H9 (cell line): ENCODE measurements at regions not wholly inside any gene's neighbourhood (a gene's known extent, or its start where the extent isn't known, plus 50 kb on each side); places are given as distances from the start of the nearest gene placed in this dataset.
A peak's percentile ranks its signal among the peaks of the same experiment; 100 is the strongest.

Experiments used
- DNase-seq: peaks from one replicate; pipeline ENCODE4 v3.0.0-alpha.2; 2017
- H2AFZ ChIP-seq: one replicate; pipeline ENCODE4 v1.6.1; 2013; ENCODE audit warnings: mild to moderate bottlenecking, low read length, control low read depth, moderate library complexity
- H2AK5ac ChIP-seq: 2 replicates; pipeline ENCODE4 v1.6.1; 2013; ENCODE audit warnings: low read length, control low read depth, mixed read lengths; ENCODE audit not compliant: insufficient read length
- H2BK120ac ChIP-seq: one replicate; pipeline ENCODE4 v1.6.1; 2013; ENCODE audit warnings: low read depth, mild to moderate bottlenecking, low read length, control low read depth, inconsistent platforms; ENCODE audit not compliant: poor library complexity, severe bottlenecking
- H2BK12ac ChIP-seq: 2 replicates; pipeline ENCODE4 v1.6.1; 2013; ENCODE audit warnings: low read length, control low read depth, mixed read lengths, low read depth; ENCODE audit not compliant: insufficient read length
- H2BK15ac ChIP-seq: 2 replicates; pipeline ENCODE4 v1.6.1; 2013; ENCODE audit warnings: low read depth, low read length, control low read depth
- H2BK20ac ChIP-seq: one replicate; pipeline ENCODE4 v1.6.1; 2013; ENCODE audit warnings: low read depth, mild to moderate bottlenecking, low read length, control low read depth, inconsistent platforms; ENCODE audit not compliant: poor library complexity, severe bottlenecking
- H2BK5ac ChIP-seq: 2 replicates; pipeline ENCODE4 v1.6.1; 2013; ENCODE audit warnings: low read length, control low read depth, mixed read lengths; ENCODE audit not compliant: insufficient read length
- H3K14ac ChIP-seq: 2 replicates; pipeline ENCODE4 v1.6.1; 2013; ENCODE audit warnings: low read length, control low read depth; ENCODE audit not compliant: insufficient read depth
- H3K18ac ChIP-seq: 2 replicates; pipeline ENCODE4 v1.6.1; 2013; ENCODE audit warnings: low read depth, mild to moderate bottlenecking, mixed read lengths, low read length, control low read depth; ENCODE audit not compliant: insufficient read length
- H3K23ac ChIP-seq: 2 replicates; pipeline ENCODE4 v1.6.1; 2013; ENCODE audit warnings: low read length, control low read depth, mixed read lengths, low read depth; ENCODE audit not compliant: insufficient read length
- H3K23me2 ChIP-seq: 2 replicates; pipeline ENCODE4 v1.6.1; 2013; ENCODE audit warnings: low read depth, mild to moderate bottlenecking, mixed read lengths, low read length, control low read depth; ENCODE audit not compliant: insufficient read length, poor library complexity, severe bottlenecking
- H3K27ac ChIP-seq: 2 replicates; pipeline ENCODE4 v1.5.1; 2013; ENCODE audit warnings: low read length, control low read depth, mixed read lengths, low read depth; ENCODE audit not compliant: insufficient read length
- H3K27me3 ChIP-seq: 2 replicates; pipeline ENCODE4 v1.6.1; 2013; ENCODE audit warnings: low read length, control low read depth, inconsistent platforms; ENCODE audit not compliant: insufficient read depth
- H3K4ac ChIP-seq: 2 replicates; pipeline ENCODE4 v1.6.1; 2013; ENCODE audit warnings: low read depth, mild to moderate bottlenecking, control low read depth, inconsistent platforms, low read length, moderate library complexity
- H3K4me1 ChIP-seq: 2 replicates; pipeline ENCODE4 v1.6.1; 2013; ENCODE audit warnings: low read length, control low read depth, inconsistent platforms; ENCODE audit not compliant: insufficient read depth
- H3K4me2 ChIP-seq: 2 replicates; pipeline ENCODE4 v1.6.1; 2013; ENCODE audit warnings: low read length, control low read depth, mixed read lengths; ENCODE audit not compliant: insufficient read length, insufficient read depth
- H3K56ac ChIP-seq: 2 replicates; pipeline ENCODE4 v1.6.1; 2013; ENCODE audit warnings: low read depth, mild to moderate bottlenecking, mixed read lengths, low read length, control low read depth; ENCODE audit not compliant: insufficient read length
- H3K79me1 ChIP-seq: 2 replicates; pipeline ENCODE4 v1.6.1; 2013; ENCODE audit warnings: low read depth, mild to moderate bottlenecking, moderate library complexity, low read length, control low read depth, inconsistent platforms; ENCODE audit not compliant: insufficient read depth, poor library complexity, severe bottlenecking
- H3K79me2 ChIP-seq: 2 replicates; pipeline ENCODE4 v1.6.1; 2013; ENCODE audit warnings: low read length, control low read depth, inconsistent platforms; ENCODE audit not compliant: insufficient read depth
- H3K9ac ChIP-seq: 2 replicates; pipeline ENCODE4 v1.6.1; 2013; ENCODE audit warnings: low read length, control low read depth, mixed read lengths; ENCODE audit not compliant: insufficient read length; ENCODE audit errors: extremely low read depth
- H3K9me3 ChIP-seq: one replicate; pipeline ENCODE4 v1.6.1; 2013; ENCODE audit warnings: low read depth, low read length, inconsistent platforms; ENCODE audit not compliant: control insufficient read depth
- H3T11ph ChIP-seq: one replicate; pipeline ENCODE4 v1.6.1; 2013; ENCODE audit warnings: mild to moderate bottlenecking, low read length, control low read depth, inconsistent platforms
- H4K20me1 ChIP-seq: one replicate; pipeline ENCODE4 v1.6.1; 2013; ENCODE audit not compliant: control insufficient read depth, insufficient read length, insufficient read depth
- H4K5ac ChIP-seq: 2 replicates; pipeline ENCODE4 v1.6.1; 2013; ENCODE audit warnings: low read depth, mild to moderate bottlenecking, mixed read lengths, low read length, control low read depth; ENCODE audit not compliant: insufficient read length
- H4K8ac ChIP-seq: replicated peaks from 2 replicates; pipeline ENCODE4 v1.6.1; 2013; ENCODE audit warnings: low read length, control low read depth, mixed read lengths, low read depth; ENCODE audit not compliant: insufficient read length
- H4K91ac ChIP-seq: 2 replicates; pipeline ENCODE4 v1.6.1; 2013; ENCODE audit warnings: low read depth, mild to moderate bottlenecking, moderate library complexity, mixed read lengths, low read length, control low read depth; ENCODE audit not compliant: insufficient read length
- H3K27ac Mint-ChIP-seq, 3 experiments: 2 replicates in 2 of 3; 3 replicates in 1 of 3; pipeline ENCODE4 v1.8.0; 2020 to 2021; ENCODE audit warnings: mixed read lengths in 3 of 3, mild to moderate bottlenecking in 1 of 3, moderate library complexity in 1 of 3
- H3K27me3 Mint-ChIP-seq: 2 replicates; pipeline ENCODE4 v1.8.0; 2021; ENCODE audit warnings: low read depth, mild to moderate bottlenecking, moderate library complexity, mixed read lengths
- H3K36me3 Mint-ChIP-seq, 3 experiments: 2 replicates in 2 of 3; 3 replicates in 1 of 3; pipeline ENCODE4 v1.8.0; 2020 to 2021; ENCODE audit warnings: low read depth in 3 of 3, mixed read lengths in 3 of 3; ENCODE audit not compliant: insufficient read depth in 1 of 3
- H3K4me1 Mint-ChIP-seq, 2 experiments: 2 replicates each; pipeline ENCODE4 v1.8.0; 2020; ENCODE audit warnings: mixed read lengths in 2 of 2
- H3K4me3 Mint-ChIP-seq, 2 experiments: 2 replicates in 1 of 2; 3 replicates in 1 of 2; pipeline ENCODE4 v1.8.0; 2020 to 2021; ENCODE audit warnings: mild to moderate bottlenecking in 2 of 2, mixed read lengths in 2 of 2, moderate library complexity in 1 of 2
- H3K9me3 Mint-ChIP-seq, 2 experiments: 2 replicates in 1 of 2; 3 replicates in 1 of 2; pipeline ENCODE4 v1.8.0; 2020; ENCODE audit warnings: mild to moderate bottlenecking in 2 of 2, mixed read lengths in 2 of 2, moderate library complexity in 1 of 2
- WGBS: extraction: QIAGEN DNeasy Blood & Tissue Kit; methylation state at CpG from one replicate; pipeline ENCODE4 v1.1.7; 2013; ENCODE audit warnings: missing lambda C conversion rate, low lambda C conversion rate, mixed read lengths; ENCODE audit not compliant: insufficient read length; ENCODE audit errors: extremely low coverage; 5-methylcytosine and 5-hydroxymethylcytosine counted together
- TF ChIP-seq, protein P1 (sequence below): fragments of 200-600 bp; sonication (generic); conservative IDR thresholded peaks from 3 replicates; pipeline ENCODE4 v1.8.0; 2021; ENCODE audit warnings: antibody characterized with exemption, mild to moderate bottlenecking

DNA sequence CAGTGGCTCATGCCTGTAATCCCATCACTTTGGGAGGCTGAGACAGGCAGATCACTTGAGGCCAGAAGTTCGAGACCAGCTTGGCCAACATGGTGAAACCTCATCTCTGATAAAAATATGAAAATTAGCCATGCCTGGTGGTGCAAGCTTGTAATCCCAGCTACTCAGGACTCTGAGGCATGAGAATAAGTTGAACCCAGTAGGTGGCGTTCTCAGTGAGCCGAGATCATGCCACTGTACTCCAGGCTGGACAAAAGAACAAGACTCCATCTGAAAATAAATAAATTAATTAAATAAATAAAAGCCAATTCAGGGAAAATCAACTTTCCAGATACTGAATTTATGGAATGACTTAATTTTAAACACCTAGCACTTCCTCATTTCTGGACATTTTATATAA, 1722.1 kb downstream of the MAT2B start:
- DNase-seq, result no peak
- no peaks in the 10 kb centered on the region for H3K27me3 ChIP-seq
- TF ChIP-seq, protein P1, sequence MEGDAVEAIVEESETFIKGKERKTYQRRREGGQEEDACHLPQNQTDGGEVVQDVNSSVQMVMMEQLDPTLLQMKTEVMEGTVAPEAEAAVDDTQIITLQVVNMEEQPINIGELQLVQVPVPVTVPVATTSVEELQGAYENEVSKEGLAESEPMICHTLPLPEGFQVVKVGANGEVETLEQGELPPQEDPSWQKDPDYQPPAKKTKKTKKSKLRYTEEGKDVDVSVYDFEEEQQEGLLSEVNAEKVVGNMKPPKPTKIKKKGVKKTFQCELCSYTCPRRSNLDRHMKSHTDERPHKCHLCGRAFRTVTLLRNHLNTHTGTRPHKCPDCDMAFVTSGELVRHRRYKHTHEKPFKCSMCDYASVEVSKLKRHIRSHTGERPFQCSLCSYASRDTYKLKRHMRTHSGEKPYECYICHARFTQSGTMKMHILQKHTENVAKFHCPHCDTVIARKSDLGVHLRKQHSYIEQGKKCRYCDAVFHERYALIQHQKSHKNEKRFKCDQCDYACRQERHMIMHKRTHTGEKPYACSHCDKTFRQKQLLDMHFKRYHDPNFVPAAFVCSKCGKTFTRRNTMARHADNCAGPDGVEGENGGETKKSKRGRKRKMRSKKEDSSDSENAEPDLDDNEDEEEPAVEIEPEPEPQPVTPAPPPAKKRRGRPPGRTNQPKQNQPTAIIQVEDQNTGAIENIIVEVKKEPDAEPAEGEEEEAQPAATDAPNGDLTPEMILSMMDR, result peak; percentile 33; the same call in 1 of the 3 replicates
- no peaks in the 10 kb centered on the region for H3K27me3 Mint-ChIP-seq
- H3K4me1 ChIP-seq, result peaks cover 2% of the 10 kb centered on the region; the same call in 1 of the 2 replicates
- peaks cover 42 to 43% of the 10 kb centered on the region in 2 experiments for H3K4me1 Mint-ChIP-seq
- no CpG with 5 or more reads among the region's 3 CpGs for WGBS
- H3K18ac ChIP-seq, result no peak overlapping the region
- no peak overlapping the region for H3T11ph ChIP-seq
- H2AFZ ChIP-seq, result no peak overlapping the region
- H2BK15ac ChIP-seq, result no peak overlapping the region
- no peaks in the 10 kb centered on the region for H3K9me3 Mint-ChIP-seq
- no peaks in the 10 kb centered on the region for H3K9me3 ChIP-seq
- no peak overlapping the region for H3K27ac Mint-ChIP-seq
- H3K79me1 ChIP-seq, result no peaks in the 10 kb centered on the region
- H2AK5ac ChIP-seq, result no peak overlapping the region
- H3K23me2 ChIP-seq, result no peaks in the 10 kb centered on the region
- no peak overlapping the region for H3K56ac ChIP-seq
- H2BK20ac ChIP-seq, result no peak overlapping the region
- H3K4me2 ChIP-seq, result no peak overlapping the region
- no peaks in the 10 kb centered on the region for H3K36me3 Mint-ChIP-seq
- no peak overlapping the region for H3K27ac ChIP-seq
- H2BK120ac ChIP-seq, result no peak overlapping the region
- H4K91ac ChIP-seq, result no peak overlapping the region
- no peaks in the 10 kb centered on the region for H3K79me2 ChIP-seq
- H2BK12ac ChIP-seq, result no peak overlapping the region
- H3K4me3 Mint-ChIP-seq, result no peak overlapping the region
- H3K23ac ChIP-seq, result no peak overlapping the region
- H4K20me1 ChIP-seq, result no peaks in the 10 kb centered on the region
- no peak overlapping the region for H3K4ac ChIP-seq
- no peak overlapping the region for H2BK5ac ChIP-seq
- no peak overlapping the region for H3K14ac ChIP-seq
- no peak overlapping the region for H4K5ac ChIP-seq
- H4K8ac ChIP-seq, result no peak overlapping the region
- H3K9ac ChIP-seq, result no peak overlapping the region
